Muscle layer of duodenum (tissue), 2 donors: ENCODE measurements at regions not wholly inside any gene's neighbourhood (a gene's known extent, or its start where the extent isn't known, plus 50 kb on each side); places are given as distances from the start of the nearest gene placed in this dataset.
"Not testable (repeated sequence)": the region's sequence is repeated elsewhere in the genome, so short reads cannot be mapped to it uniquely, and the experiment has no call there.

Source experiments
- H3K27ac ChIP-seq: one replicate; pipeline ENCODE4 v1.7.0; 2013; ENCODE audit warnings: mild to moderate bottlenecking, low read length
- H3K27me3 ChIP-seq: one replicate; pipeline ENCODE4 v1.7.0; 2013; ENCODE audit warnings: low read depth, mild to moderate bottlenecking, control low read depth, low read length
- H3K36me3 ChIP-seq, 2 donors: one replicate each; pipeline ENCODE4 v1.7.0; 2013; ENCODE audit warnings: low read length in 2 of 2, control low read depth in 1 of 2, mild to moderate bottlenecking in 1 of 2; ENCODE audit not compliant: insufficient read depth in 2 of 2, control insufficient read depth in 1 of 2
- H3K4me1 ChIP-seq, 2 donors: one replicate each; pipeline ENCODE4 v1.7.0; 2013; ENCODE audit warnings: low read length in 2 of 2, mild to moderate bottlenecking in 2 of 2, control low read depth in 1 of 2, moderate library complexity in 1 of 2; ENCODE audit not compliant: insufficient read depth in 2 of 2, control insufficient read depth in 1 of 2
- H3K4me3 ChIP-seq, 2 donors: one replicate each; pipeline ENCODE4 v1.7.0; 2013; ENCODE audit warnings: low read length in 2 of 2, low read depth in 1 of 2, mild to moderate bottlenecking in 1 of 2
- H3K9me3 ChIP-seq, 2 donors: one replicate each; pipeline ENCODE4 v1.7.0; 2013; ENCODE audit warnings: low read length in 2 of 2, control low read depth in 1 of 2, mild to moderate bottlenecking in 1 of 2; ENCODE audit not compliant: control insufficient read depth in 1 of 2
- donor health status: healthy.

- no peaks in the 10 kb centered on the region for H3K36me3 ChIP-seq
- H3K4me1 ChIP-seq = no peaks in the 10 kb centered on the region
- H3K9me3 ChIP-seq = peaks cover 10 to 14% of the 10 kb centered on the region in 2 donors
- H3K27me3 ChIP-seq = no peaks in the 10 kb centered on the region
- no peak overlapping the region for H3K27ac ChIP-seq
- no peak overlapping the region for H3K4me3 ChIP-seq
These were observed 548.3 kb downstream of the MN1 start for GRCh38 chr22:27253108-27253902.

- H3K4me3 ChIP-seq, H3K27ac ChIP-seq, H3K36me3 ChIP-seq, H3K4me1 ChIP-seq, H3K27me3 ChIP-seq: not testable (repeated sequence)
- H3K9me3 ChIP-seq = peaks cover 10 to 14% of the 10 kb centered on the region in 2 donors
These were observed 547.5 kb downstream of the MN1 start for GRCh38 chr22:27254063-27254462.

GRCh38 chr22:27255580-27255979, 546.0 kb downstream of the MN1 start:
- Histone ChIP-seq H3K27me3 (no peaks in the 10 kb centered on the region), H3K4me1 (no peaks in the 10 kb centered on the region), H3K27ac (no peak overlapping the region), H3K9me3 (peaks cover 10 to 14% of the 10 kb centered on the region in 2 donors), H3K36me3 (no peaks in the 10 kb centered on the region), H3K4me3 (no peak overlapping the region)

GRCh38 chr22:27257987-27258386, 543.6 kb downstream of the MN1 start:
- peaks cover 10 to 14% of the 10 kb centered on the region in 2 donors for H3K9me3 ChIP-seq
- no peaks in the 10 kb centered on the region for H3K4me1 ChIP-seq
- H3K27me3 ChIP-seq = no peaks in the 10 kb centered on the region
- H3K27ac ChIP-seq = no peak overlapping the region
- no peaks in the 10 kb centered on the region for H3K36me3 ChIP-seq
- H3K4me3 ChIP-seq = no peak overlapping the region

GRCh38 chr22:27258616-27259172, 542.9 kb downstream of the MN1 start:
- no peaks in the 10 kb centered on the region for H3K4me1 ChIP-seq
- H3K27me3 ChIP-seq = no peaks in the 10 kb centered on the region
- no peak overlapping the region for H3K4me3 ChIP-seq
- peaks cover 10 to 14% of the 10 kb centered on the region in 2 donors for H3K9me3 ChIP-seq
- H3K36me3 ChIP-seq = no peaks in the 10 kb centered on the region
- H3K27ac ChIP-seq = no peak overlapping the region

GRCh38 chr22:27259433-27259832, 542.1 kb downstream of the MN1 start:
- H3K27me3 ChIP-seq = no peaks in the 10 kb centered on the region
- peaks cover 10 to 14% of the 10 kb centered on the region in 2 donors for H3K9me3 ChIP-seq
- H3K4me1 ChIP-seq = no peaks in the 10 kb centered on the region
- H3K4me3 ChIP-seq = no peak overlapping the region
- H3K36me3 ChIP-seq = no peaks in the 10 kb centered on the region
- H3K27ac ChIP-seq = no peak overlapping the region

GRCh38 chr22:27260087-27260698, 541.4 kb downstream of the MN1 start:
- no peaks in the 10 kb centered on the region for H3K27me3 ChIP-seq
- no peak overlapping the region for H3K4me3 ChIP-seq
- peaks cover 7 to 8% of the 10 kb centered on the region in 2 donors for H3K9me3 ChIP-seq

GRCh38 chr22:27262361-27262760, 539.2 kb downstream of the MN1 start:
- H3K4me3 ChIP-seq = no peak overlapping the region
- H3K4me1 ChIP-seq = no peaks in the 10 kb centered on the region
- H3K36me3 ChIP-seq = no peaks in the 10 kb centered on the region
- no peak overlapping the region for H3K27ac ChIP-seq
- no peaks in the 10 kb centered on the region for H3K9me3 ChIP-seq
- no peaks in the 10 kb centered on the region for H3K27me3 ChIP-seq

More at GRCh38 chr22:27260087-27260698, 541.4 kb downstream of the MN1 start:
- Histone ChIP-seq H3K27ac (no peak overlapping the region), H3K36me3 (no peaks in the 10 kb centered on the region), H3K4me1 (no peaks in the 10 kb centered on the region)

GRCh38 chr22:27264184-27264583, 537.4 kb downstream of the MN1 start:
- H3K9me3 ChIP-seq = no peaks in the 10 kb centered on the region
- no peak overlapping the region for H3K4me3 ChIP-seq
- H3K27me3 ChIP-seq = no peaks in the 10 kb centered on the region
- no peak overlapping the region for H3K27ac ChIP-seq
- H3K4me1 ChIP-seq = no peaks in the 10 kb centered on the region
- H3K36me3 ChIP-seq = no peaks in the 10 kb centered on the region

GRCh38 chr22:27267145-27267544, 534.4 kb downstream of the MN1 start:
- Histone ChIP-seq H3K36me3 (no peaks in the 10 kb centered on the region), H3K27ac (no peak overlapping the region), H3K27me3 (peaks cover 5% of the 10 kb centered on the region), H3K9me3 (no peaks in the 10 kb centered on the region), H3K4me1 (peaks cover 0 to 4% of the 10 kb centered on the region in 2 donors), H3K4me3 (no peak overlapping the region)

- Histone ChIP-seq H3K27ac (no peak overlapping the region), H3K4me1 (peaks cover 0 to 4% of the 10 kb centered on the region in 2 donors), H3K27me3 (peaks cover 5% of the 10 kb centered on the region), H3K4me3 (no peak overlapping the region), H3K9me3 (no peaks in the 10 kb centered on the region), H3K36me3 (no peaks in the 10 kb centered on the region)
These were observed 531.6 kb downstream of the MN1 start for GRCh38 chr22:27269751-27270543.
